Tibial nerve (tissue), 3 donors: ENCODE measurements at regions not wholly inside any gene's neighbourhood (a gene's known extent, or its start where the extent isn't known, plus 50 kb on each side); places are given as distances from the start of the nearest gene placed in this dataset.

ENCODE experiments used
- CTCF ChIP-seq, 5 experiments: fragments of 200-600 bp in 3 of 5; fragments of 450-650 bp in 2 of 5; sonication (generic) in 3 of 5; IDR thresholded peaks; one replicate each; pipeline ENCODE4 v1.5.1; 2016 to 2019; ENCODE audit warnings: antibody characterized with exemption in 5 of 5, mild to moderate bottlenecking in 3 of 5, moderate library complexity in 2 of 5
- POLR2A ChIP-seq, 2 donors: fragments of 450-650 bp; IDR thresholded peaks; one replicate each; pipeline ENCODE4 v1.6.1; 2017; ENCODE audit warnings: antibody characterized with exemption in 2 of 2, mild to moderate bottlenecking in 2 of 2, moderate library complexity in 2 of 2

GRCh38 chr17:59494757-59495368 lies 70.5 kb upstream of the DHX40 start:
- TF ChIP-seq POLR2A (IDR thresholded peaks at IDR 0.05) (no peak), CTCF (IDR thresholded peaks at IDR 0.05) (no peak)
